Suprapubic skin (tissue), 4 donors: ENCODE measurements at regions not wholly inside any gene's neighbourhood (a gene's known extent, or its start where the extent isn't known, plus 50 kb on each side); places are given as distances from the start of the nearest gene placed in this dataset.

ENCODE experiments used
- DNase-seq, 2 donors: peaks; one replicate each; pipeline ENCODE4 v3.0.0-alpha.2; 2019; ENCODE audit warnings: low spot score in 2 of 2
- H3K27ac ChIP-seq: fragments of 200-600 bp; sonication (generic); one replicate; pipeline ENCODE4 v1.5.1; 2019
- H3K27me3 ChIP-seq: fragments of 200-600 bp; sonication (generic); one replicate; pipeline ENCODE4 v1.5.1; 2019
- H3K36me3 ChIP-seq: fragments of 200-600 bp; sonication (generic); one replicate; pipeline ENCODE4 v1.5.1; 2019
- H3K4me1 ChIP-seq: fragments of 200-600 bp; sonication (generic); one replicate; pipeline ENCODE4 v1.5.1; 2019
- H3K4me3 ChIP-seq: fragments of 200-600 bp; sonication (generic); one replicate; pipeline ENCODE4 v1.5.1; 2019; ENCODE audit warnings: mild to moderate bottlenecking
- H3K9me3 ChIP-seq: fragments of 200-600 bp; sonication (generic); one replicate; pipeline ENCODE4 v1.5.1; 2019
- CTCF ChIP-seq, 2 donors: fragments of 200-600 bp in 1 of 2; fragments of 450-650 bp in 1 of 2; sonication (generic) in 1 of 2; IDR thresholded peaks; one replicate each; pipeline ENCODE4 v1.5.1; 2016 to 2019; ENCODE audit warnings: antibody characterized with exemption in 2 of 2, mild to moderate bottlenecking in 1 of 2, moderate library complexity in 1 of 2
- EP300 ChIP-seq: sonication (generic); formaldehyde crosslinking; IDR thresholded peaks from one replicate; pipeline ENCODE4 v1.6.1; 2017; ENCODE audit warnings: antibody characterized with exemption
- POLR2A ChIP-seq, 2 donors: fragments of 450-650 bp; IDR thresholded peaks; one replicate each; pipeline ENCODE4 v1.6.1; 2017; ENCODE audit warnings: antibody characterized with exemption in 2 of 2, mild to moderate bottlenecking in 2 of 2, moderate library complexity in 2 of 2
- POLR2AphosphoS5 ChIP-seq, 3 donors: sonication (generic); formaldehyde crosslinking; IDR thresholded peaks; one replicate each; pipeline ENCODE4 v1.6.1; 2017; ENCODE audit warnings: antibody characterized with exemption in 3 of 3
- WGBS: methylation state at CpG from one replicate; pipeline ENCODE4 v1.1.5; 2018; 5-methylcytosine and 5-hydroxymethylcytosine counted together

GRCh38 chr3:162601101-162601670 is 1104.6 kb downstream of the OTOL1 start:
- DNase-seq = no peak
- 75% methylated on average over 6 of the region's 6 CpGs for WGBS
- H3K36me3 ChIP-seq = no peaks in the 10 kb centered on the region
- no peaks in the 10 kb centered on the region for H3K27me3 ChIP-seq
- no peak overlapping the region for H3K27ac ChIP-seq
- no peak overlapping the region for H3K4me3 ChIP-seq
- no peaks in the 10 kb centered on the region for H3K4me1 ChIP-seq
- TF ChIP-seq POLR2A (IDR thresholded peaks at IDR 0.05) (no peak), POLR2AphosphoS5 (IDR thresholded peaks at IDR 0.05) (no peak), EP300 (no peak), CTCF (IDR thresholded peaks at IDR 0.05) (no peak)
- H3K9me3 ChIP-seq = no peaks in the 10 kb centered on the region

GRCh38 chr3:162602619-162603018 is 1106.0 kb downstream of the OTOL1 start:
- H3K36me3 ChIP-seq = no peaks in the 10 kb centered on the region
- WGBS = 95% methylated on average over 3 of the region's 3 CpGs
- no peaks in the 10 kb centered on the region for H3K9me3 ChIP-seq
- no peak overlapping the region for H3K27ac ChIP-seq
- no peaks in the 10 kb centered on the region for H3K4me1 ChIP-seq
- no peak for DNase-seq
- H3K4me3 ChIP-seq = no peak overlapping the region
- TF ChIP-seq POLR2A (IDR thresholded peaks at IDR 0.05) = no peak
- TF ChIP-seq CTCF (IDR thresholded peaks at IDR 0.05) = no peak
- TF ChIP-seq POLR2AphosphoS5 (IDR thresholded peaks at IDR 0.05) = no peak
- no peak for TF ChIP-seq EP300
- no peaks in the 10 kb centered on the region for H3K27me3 ChIP-seq

- WGBS = 65% methylated on average over 4 of the region's 4 CpGs
- Histone ChIP-seq H3K4me3 (no peak overlapping the region), H3K4me1 (no peaks in the 10 kb centered on the region), H3K36me3 (no peaks in the 10 kb centered on the region), H3K27ac (no peak overlapping the region), H3K9me3 (no peaks in the 10 kb centered on the region), H3K27me3 (no peaks in the 10 kb centered on the region)
- DNase-seq = no peak
- TF ChIP-seq POLR2AphosphoS5 (IDR thresholded peaks at IDR 0.05) (no peak), POLR2A (IDR thresholded peaks at IDR 0.05) (no peak), EP300 (no peak)
Measured at GRCh38 chr3:162605651-162606204, 1109.1 kb downstream of the OTOL1 start.

GRCh38 chr3:162610261-162610660 is 1113.7 kb downstream of the OTOL1 start:
- TF ChIP-seq CTCF (IDR thresholded peaks at IDR 0.05) (no peak), POLR2AphosphoS5 (IDR thresholded peaks at IDR 0.05) (no peak), EP300 (no peak), POLR2A (IDR thresholded peaks at IDR 0.05) (no peak)
- no peaks in the 10 kb centered on the region for H3K4me1 ChIP-seq
- 73% methylated on average over 2 of the region's 2 CpGs for WGBS

GRCh38 chr3:162612991-162613390 is 1116.4 kb downstream of the OTOL1 start:
- no peak for DNase-seq
- Histone ChIP-seq H3K9me3 (no peaks in the 10 kb centered on the region), H3K27me3 (no peaks in the 10 kb centered on the region), H3K4me3 (no peak overlapping the region), H3K36me3 (no peaks in the 10 kb centered on the region), H3K4me1 (no peaks in the 10 kb centered on the region), H3K27ac (no peak overlapping the region)
- TF ChIP-seq CTCF (IDR thresholded peaks at IDR 0.05) (no peak), EP300 (no peak), POLR2AphosphoS5 (IDR thresholded peaks at IDR 0.05) (no peak)
- WGBS = 76% methylated on average over 2 of the region's 2 CpGs

More at GRCh38 chr3:162610261-162610660, 1113.7 kb downstream of the OTOL1 start:
- Histone ChIP-seq H3K36me3 (no peaks in the 10 kb centered on the region), H3K9me3 (no peaks in the 10 kb centered on the region), H3K4me3 (no peak overlapping the region), H3K27ac (no peak overlapping the region), H3K27me3 (no peaks in the 10 kb centered on the region)
- no peak for DNase-seq

GRCh38 chr3:162626172-162626571 is 1129.6 kb downstream of the OTOL1 start:
- H3K27me3 ChIP-seq = no peaks in the 10 kb centered on the region
- TF ChIP-seq CTCF (IDR thresholded peaks at IDR 0.05) (no peak), POLR2AphosphoS5 (IDR thresholded peaks at IDR 0.05) (no peak), POLR2A (IDR thresholded peaks at IDR 0.05) (no peak), EP300 (no peak)
- no peaks in the 10 kb centered on the region for H3K36me3 ChIP-seq
- DNase-seq = no peak
- no peaks in the 10 kb centered on the region for H3K4me1 ChIP-seq
- H3K9me3 ChIP-seq = peaks cover 5% of the 10 kb centered on the region
- no peak overlapping the region for H3K27ac ChIP-seq
- no peak overlapping the region for H3K4me3 ChIP-seq
